ENCODE measurements at regions not wholly inside any gene's neighbourhood (a gene's known extent, or its start where the extent isn't known, plus 50 kb on each side); places are given as distances from the start of the nearest gene placed in this dataset.

- no peak for DNase-seq
These were observed 969.9 kb downstream of the KCNMA1 start for GRCh38 chr10:76667408-76668370.

GRCh38 chr10:76666891-76667290 is 970.7 kb downstream of the KCNMA1 start:
- DNase-seq: no peak

GRCh38 chr10:76665029-76665428 is 972.6 kb downstream of the KCNMA1 start:
- no peak for DNase-seq

GRCh38 chr10:76657337-76658012 is 980.1 kb downstream of the KCNMA1 start:
- no peak for DNase-seq

- DNase-seq: no peak
These were observed 986.5 kb downstream of the KCNMA1 start for GRCh38 chr10:76651154-76651553.

- no peak for DNase-seq
These were observed 987.9 kb downstream of the KCNMA1 start for GRCh38 chr10:76649723-76650127.

- no peak for DNase-seq
These were observed 988.4 kb downstream of the KCNMA1 start for GRCh38 chr10:76649254-76649653.

GRCh38 chr10:76647301-76647700 is 990.3 kb downstream of the KCNMA1 start:
- DNase-seq: no peak

- no peak for DNase-seq
These were observed 992.3 kb downstream of the KCNMA1 start for GRCh38 chr10:76645341-76645740.

- no peak for DNase-seq
These were observed 993.1 kb downstream of the KCNMA1 start for GRCh38 chr10:76644476-76644875.

- DNase-seq: peak in 3 of 58 donors; percentile 2 to 7 (median 2)
These were observed 994.1 kb downstream of the KCNMA1 start for GRCh38 chr10:76643511-76643911.

GRCh38 chr10:76642358-76642757 is 995.2 kb downstream of the KCNMA1 start:
- no peak for DNase-seq

- no peak for DNase-seq
These were observed 996.4 kb downstream of the KCNMA1 start for GRCh38 chr10:76641215-76641614.

GRCh38 chr10:76640806-76641205 is 996.8 kb downstream of the KCNMA1 start:
- no peak for DNase-seq

GRCh38 chr10:76632767-76633051 is 1004.9 kb downstream of the KCNMA1 start:
- DNase-seq: no peak

GRCh38 chr10:76631884-76632766 is 1005.5 kb downstream of the KCNMA1 start:
- peak in 2 of 58 donors; percentile 1 to 35 for DNase-seq

- DNase-seq: no peak
These were observed 1006.5 kb downstream of the KCNMA1 start for GRCh38 chr10:76631036-76631670.

GRCh38 chr10:76628801-76629200 is 1008.8 kb downstream of the KCNMA1 start:
- DNase-seq: no peak

GRCh38 chr10:76626386-76626785 is 1011.2 kb downstream of the KCNMA1 start:
- DNase-seq: no peak

GRCh38 chr10:76624470-76624869 is 1013.1 kb downstream of the KCNMA1 start:
- no peak for DNase-seq

Measured in anterior cingulate cortex (tissue), 58 donors.